HL-60 (cell line): ENCODE measurements at regions not wholly inside any gene's neighbourhood (a gene's known extent, or its start where the extent isn't known, plus 50 kb on each side); places are given as distances from the start of the nearest gene placed in this dataset.

Experiments used
- CTCF ChIP-seq: IDR thresholded peaks from one replicate; pipeline ENCODE4 v1.5.1; 2011; ENCODE audit warnings: low read length, control low read depth, inconsistent platforms; ENCODE audit not compliant: insufficient read depth
- GABPA ChIP-seq: IDR thresholded peaks from 2 replicates; pipeline ENCODE4 v1.6.1; 2012; ENCODE audit warnings: low read depth
- POLR2AphosphoS5 ChIP-seq: IDR thresholded peaks from 2 replicates; pipeline ENCODE4 v1.6.1; 2012; ENCODE audit warnings: low read depth
- REST ChIP-seq: IDR thresholded peaks from 2 replicates; pipeline ENCODE4 v1.6.1; 2012; ENCODE audit warnings: low read depth; ENCODE audit not compliant: insufficient replicate concordance
- SPI1 ChIP-seq: IDR thresholded peaks from 2 replicates; pipeline ENCODE4 v1.6.1; 2012; ENCODE audit warnings: low read depth, mild to moderate bottlenecking, borderline replicate concordance

- TF ChIP-seq CTCF: no peak
- no peak for TF ChIP-seq GABPA
- TF ChIP-seq POLR2AphosphoS5: no peak
- TF ChIP-seq REST: no peak
- no peak for TF ChIP-seq SPI1
Measured at GRCh38 chr10:131693766-131694165, 207.0 kb upstream of the PPP2R2D start.
